Activated naive CD4-positive, alpha-beta T cell (primary cell): ENCODE measurements at regions not wholly inside any gene's neighbourhood (a gene's known extent, or its start where the extent isn't known, plus 50 kb on each side); places are given as distances from the start of the nearest gene placed in this dataset.

Experiments
- DNase-seq, 4 experiments: peaks; one replicate each; lab custom pipeline; 2025; lab: John Stamatoyannopoulos, UW

GRCh38 chr9:129359916-129360536, 182.0 kb upstream of the IER5L start:
- DNase-seq: no peak

GRCh38 chr9:129359162-129359811, 181.2 kb upstream of the IER5L start:
- DNase-seq: no peak

GRCh38 chr9:129358621-129359154, 180.6 kb upstream of the IER5L start:
- DNase-seq: no peak

- DNase-seq: no peak
Measured at GRCh38 chr9:129357773-129358245, 179.7 kb upstream of the IER5L start.

- DNase-seq: no peak
Measured at GRCh38 chr9:129356871-129357772, 179.1 kb upstream of the IER5L start.

GRCh38 chr9:129355631-129356030, 177.6 kb upstream of the IER5L start:
- DNase-seq: no peak

- DNase-seq: no peak
Measured at GRCh38 chr9:129354498-129354897, 176.4 kb upstream of the IER5L start.

GRCh38 chr9:129353697-129354336, 175.8 kb upstream of the IER5L start:
- no peak for DNase-seq

- no peak for DNase-seq
Measured at GRCh38 chr9:129352146-129352865, 174.2 kb upstream of the IER5L start.

GRCh38 chr9:129351642-129352145, 173.6 kb upstream of the IER5L start:
- DNase-seq: no peak

GRCh38 chr9:129351058-129351641, 173.1 kb upstream of the IER5L start:
- no peak for DNase-seq

- DNase-seq: no peak
Measured at GRCh38 chr9:129350143-129350935, 172.3 kb upstream of the IER5L start.

GRCh38 chr9:129349665-129349947, 171.5 kb upstream of the IER5L start:
- DNase-seq: no peak

GRCh38 chr9:129348890-129349664, 171.0 kb upstream of the IER5L start:
- no peak for DNase-seq

- DNase-seq: no peak
Measured at GRCh38 chr9:129347316-129348120, 169.5 kb upstream of the IER5L start.

- DNase-seq: no peak
Measured at GRCh38 chr9:129346046-129346445, 168.0 kb upstream of the IER5L start.

- no peak for DNase-seq
Measured at GRCh38 chr9:129344641-129345495, 166.8 kb upstream of the IER5L start.
